Transverse colon (tissue), 4 donors: ENCODE measurements at regions not wholly inside any gene's neighbourhood (a gene's known extent, or its start where the extent isn't known, plus 50 kb on each side); places are given as distances from the start of the nearest gene placed in this dataset.

ENCODE experiments used
- DNase-seq: peaks from one replicate; pipeline ENCODE4 v3.0.0-alpha.2; 2019
- H3K27ac ChIP-seq, 4 donors: fragments of 200-600 bp; sonication (generic); 2 replicates each; pipeline ENCODE4 v1.5.1; 2016 to 2018; ENCODE audit warnings: inconsistent platforms in 4 of 4
- H3K27me3 ChIP-seq: fragments of 200-600 bp; sonication (generic); 2 replicates; pipeline ENCODE4 v1.5.1; 2017; ENCODE audit warnings: inconsistent platforms
- H3K36me3 ChIP-seq, 4 donors: fragments of 200-600 bp; sonication (generic); 2 replicates each; pipeline ENCODE4 v1.5.1; 2017 to 2019; ENCODE audit warnings: inconsistent platforms in 4 of 4
- H3K4me1 ChIP-seq, 4 donors: fragments of 200-600 bp; sonication (generic); 2 replicates each; pipeline ENCODE4 v1.5.1; 2017 to 2020; ENCODE audit warnings: inconsistent platforms in 4 of 4
- H3K4me3 ChIP-seq, 4 donors: fragments of 200-600 bp; sonication (generic); 1 replicate in 1 of 4; 2 replicates in 3 of 4; pipeline versions ENCODE4 v1.5.1 to v1.6.1; 2017 to 2019; ENCODE audit warnings: inconsistent platforms in 4 of 4
- H3K9me3 ChIP-seq, 2 donors: fragments of 200-600 bp; sonication (generic); 2 replicates each; pipeline ENCODE4 v1.5.1; 2017 to 2019; ENCODE audit warnings: inconsistent platforms in 2 of 2
- EP300 ChIP-seq: sonication (generic); formaldehyde crosslinking; IDR thresholded peaks from one replicate; pipeline ENCODE4 v1.6.1; 2017; ENCODE audit warnings: antibody characterized with exemption, low read depth
- POLR2A ChIP-seq: fragments of 450-650 bp; IDR thresholded peaks from one replicate; pipeline ENCODE4 v1.6.1; 2016; ENCODE audit warnings: antibody characterized with exemption, mild to moderate bottlenecking, moderate library complexity
- POLR2AphosphoS5 ChIP-seq, 3 donors: sonication (generic); formaldehyde crosslinking; IDR thresholded peaks; one replicate each; pipeline ENCODE4 v1.6.1; 2016; ENCODE audit warnings: antibody characterized with exemption in 3 of 3
- WGBS, 2 donors: methylation state at CpG; one replicate each; pipeline ENCODE4 v1.1.5; 2018; ENCODE audit warnings: low coverage in 1 of 2; 5-methylcytosine and 5-hydroxymethylcytosine counted together
- in situ Hi-C, 4 donors: fragments of 200-750 bp; cut with MboI; loops; one replicate each; pipeline versions ENCODE4 v1.15.0 to v1.15.1; 2017; ENCODE audit warnings: low sequenced_read_pairs in 3 of 4, low pct_ligation_motif_present in 1 of 4, low pct_unique_long_range_greater_than_20kb in 1 of 4
- intact Hi-C: fragments of 100-400 bp; cut with DNase I; formaldehyde crosslinking; loops from one replicate; pipeline ENCODE4 v1.15.1; 2023; ENCODE audit warnings: low total_unique reads
- TF ChIP-seq, protein P1 (sequence below), 5 experiments: fragments of 200-600 bp in 3 of 5; fragments of 450-650 bp in 2 of 5; sonication (generic) in 3 of 5; IDR thresholded peaks; 1 replicate in 2 of 5; 2 replicates in 3 of 5; pipeline ENCODE4 v1.5.1; 2016 to 2017; ENCODE audit warnings: antibody characterized with exemption in 5 of 5, inconsistent platforms in 3 of 5, mild to moderate bottlenecking in 2 of 5, moderate library complexity in 1 of 5

DNA sequence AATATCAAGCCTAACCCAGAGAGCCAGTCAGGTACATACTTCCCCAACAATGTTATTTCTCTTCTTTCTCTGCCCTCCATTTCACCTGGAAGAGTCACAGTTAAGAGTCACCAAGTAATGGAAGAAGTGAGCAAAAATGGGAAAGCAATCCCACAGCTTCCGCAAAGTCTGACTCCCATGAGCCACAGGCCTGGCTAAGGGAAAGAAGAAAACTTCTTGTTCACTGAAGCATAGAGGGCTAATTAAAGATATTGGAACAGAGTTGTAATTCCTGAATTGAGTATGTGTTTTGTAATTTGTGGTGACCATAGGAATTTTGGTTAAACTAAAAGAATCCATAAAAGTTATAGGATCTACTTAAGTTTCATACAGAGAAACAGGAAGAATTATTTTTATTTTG, 830.9 kb upstream of the PCDH20 start:
- Histone ChIP-seq H3K4me3 (no peak overlapping the region), H3K4me1 (no peaks in the 10 kb centered on the region), H3K9me3 (no peaks in the 10 kb centered on the region), H3K27me3 (no peaks in the 10 kb centered on the region), H3K27ac (no peak overlapping the region), H3K36me3 (no peaks in the 10 kb centered on the region)
- 92 to 100% methylated on average over 1 of the region's 1 CpG for WGBS, 2 donors
- intact Hi-C loops (no loop called here), in situ Hi-C loops (no loop called here)
- TF ChIP-seq POLR2AphosphoS5 (IDR thresholded peaks at IDR 0.05) = no peak
- TF ChIP-seq EP300 = no peak
- TF ChIP-seq, protein P1, sequence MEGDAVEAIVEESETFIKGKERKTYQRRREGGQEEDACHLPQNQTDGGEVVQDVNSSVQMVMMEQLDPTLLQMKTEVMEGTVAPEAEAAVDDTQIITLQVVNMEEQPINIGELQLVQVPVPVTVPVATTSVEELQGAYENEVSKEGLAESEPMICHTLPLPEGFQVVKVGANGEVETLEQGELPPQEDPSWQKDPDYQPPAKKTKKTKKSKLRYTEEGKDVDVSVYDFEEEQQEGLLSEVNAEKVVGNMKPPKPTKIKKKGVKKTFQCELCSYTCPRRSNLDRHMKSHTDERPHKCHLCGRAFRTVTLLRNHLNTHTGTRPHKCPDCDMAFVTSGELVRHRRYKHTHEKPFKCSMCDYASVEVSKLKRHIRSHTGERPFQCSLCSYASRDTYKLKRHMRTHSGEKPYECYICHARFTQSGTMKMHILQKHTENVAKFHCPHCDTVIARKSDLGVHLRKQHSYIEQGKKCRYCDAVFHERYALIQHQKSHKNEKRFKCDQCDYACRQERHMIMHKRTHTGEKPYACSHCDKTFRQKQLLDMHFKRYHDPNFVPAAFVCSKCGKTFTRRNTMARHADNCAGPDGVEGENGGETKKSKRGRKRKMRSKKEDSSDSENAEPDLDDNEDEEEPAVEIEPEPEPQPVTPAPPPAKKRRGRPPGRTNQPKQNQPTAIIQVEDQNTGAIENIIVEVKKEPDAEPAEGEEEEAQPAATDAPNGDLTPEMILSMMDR (IDR thresholded peaks at IDR 0.05) = no peak
- TF ChIP-seq POLR2A = no peak
- no peak for DNase-seq

DNA sequence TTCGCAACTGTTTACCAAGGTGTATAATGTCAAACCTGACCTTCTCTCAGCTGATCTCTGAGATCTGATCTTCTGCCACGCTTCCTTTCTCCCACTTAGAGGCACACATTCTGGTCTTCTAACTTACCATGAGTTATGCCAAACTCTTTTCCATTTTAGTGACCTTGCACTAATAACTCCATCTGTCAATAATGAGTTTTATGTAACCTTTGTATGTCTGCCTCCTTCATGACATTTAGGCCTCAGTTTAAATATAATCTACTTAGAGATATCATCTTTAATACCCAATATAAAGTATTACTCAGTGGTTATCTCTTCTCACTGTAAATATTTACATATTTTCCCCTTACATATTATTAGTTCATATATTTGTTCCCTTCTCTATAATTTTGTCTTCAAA, 827.5 kb upstream of the PCDH20 start:
- WGBS, 2 donors = 72 to 73% methylated on average over 2 of the region's 2 CpGs
- Histone ChIP-seq H3K27me3 (no peaks in the 10 kb centered on the region), H3K4me3 (no peak overlapping the region), H3K36me3 (no peaks in the 10 kb centered on the region), H3K4me1 (no peaks in the 10 kb centered on the region), H3K9me3 (no peaks in the 10 kb centered on the region), H3K27ac (no peak overlapping the region)
- intact Hi-C loops (no loop called here), in situ Hi-C loops (no loop called here)
- no peak for DNase-seq
- TF ChIP-seq POLR2AphosphoS5 (IDR thresholded peaks at IDR 0.05) (no peak), POLR2A (no peak), EP300 (no peak)
- TF ChIP-seq, protein P1 (IDR thresholded peaks at IDR 0.05) = no peak

DNA sequence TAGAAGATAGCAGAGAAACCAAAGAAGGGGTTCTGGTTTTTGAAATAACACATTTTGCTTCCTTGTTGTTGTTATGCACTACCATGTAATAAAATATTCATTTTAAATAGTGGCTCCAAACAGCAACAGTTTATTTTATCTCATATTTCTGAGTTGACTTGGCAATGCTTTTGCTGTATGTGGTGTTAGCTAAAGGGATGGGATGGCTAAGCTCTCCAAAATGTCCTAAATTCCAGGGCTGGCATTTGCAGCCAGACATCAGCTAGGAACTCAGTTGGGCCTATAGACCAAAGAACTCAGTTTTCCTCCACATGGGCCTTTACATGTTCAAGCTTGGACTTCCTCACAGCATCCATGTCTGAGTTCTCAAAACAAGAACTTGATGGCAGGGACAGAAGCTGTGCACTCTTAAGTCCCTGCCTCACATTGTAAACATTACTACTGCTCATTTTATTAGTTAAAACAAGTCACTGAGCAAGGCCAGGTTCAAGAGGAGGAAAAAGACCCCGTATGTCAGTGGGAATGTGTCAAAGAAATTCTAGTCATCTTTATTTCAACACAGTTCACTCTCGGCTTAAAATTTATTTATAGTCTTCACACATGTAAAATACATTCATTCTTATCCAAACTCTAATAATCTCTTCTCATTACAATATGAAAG, 819.3 kb upstream of the PCDH20 start:
- 42 to 44% methylated on average over 2 of the region's 2 CpGs for WGBS, 2 donors

DNA sequence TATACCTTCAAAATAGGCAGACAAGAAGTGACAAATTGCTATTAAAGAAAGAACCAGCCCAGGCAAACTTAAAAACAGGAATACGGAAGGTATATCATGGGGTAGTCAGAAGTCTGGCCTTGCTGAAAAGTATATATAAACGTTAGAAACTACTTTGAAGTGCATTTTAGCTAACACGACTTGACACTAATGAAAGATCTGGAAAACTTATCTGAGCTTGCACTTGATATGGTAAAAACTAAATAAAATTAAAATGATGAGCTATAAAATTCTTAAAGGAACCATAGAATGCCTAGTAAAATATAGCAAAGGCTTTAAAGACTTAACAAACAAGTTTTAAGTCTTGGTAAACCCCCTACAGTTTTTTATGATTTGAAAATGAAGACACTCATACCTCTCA, 795.3 kb upstream of the PCDH20 start:
- TF ChIP-seq, protein P1 (IDR thresholded peaks at IDR 0.05) = no peak
- TF ChIP-seq POLR2AphosphoS5 (IDR thresholded peaks at IDR 0.05) = no peak
- no peak for TF ChIP-seq POLR2A
- no peak for TF ChIP-seq EP300
- in situ Hi-C loops = no loop called here
- H3K9me3 ChIP-seq = no peaks in the 10 kb centered on the region
- no peak overlapping the region for H3K27ac ChIP-seq
- intact Hi-C loops = no loop called here
- H3K4me1 ChIP-seq = no peaks in the 10 kb centered on the region
- DNase-seq = no peak
- WGBS, 2 donors = 50 to 51% methylated on average over 3 of the region's 3 CpGs
- no peaks in the 10 kb centered on the region for H3K27me3 ChIP-seq
- no peaks in the 10 kb centered on the region for H3K36me3 ChIP-seq
- H3K4me3 ChIP-seq = no peak overlapping the region

More for the DNA sequence above, 819.3 kb upstream of the PCDH20 start:
- Histone ChIP-seq H3K27me3 (no peaks in the 10 kb centered on the region), H3K4me3 (no peak overlapping the region), H3K27ac (no peak overlapping the region), H3K36me3 (no peaks in the 10 kb centered on the region), H3K4me1 (no peaks in the 10 kb centered on the region), H3K9me3 (no peaks in the 10 kb centered on the region)
- in situ Hi-C loops = no loop called here
- DNase-seq = no peak
- TF ChIP-seq POLR2AphosphoS5 (IDR thresholded peaks at IDR 0.05) (no peak), EP300 (no peak), POLR2A (no peak)
- TF ChIP-seq, protein P1 (IDR thresholded peaks at IDR 0.05) = no peak
- intact Hi-C loops = no loop called here
